ENCODE measurements at regions not wholly inside any gene's neighbourhood (a gene's known extent, or its start where the extent isn't known, plus 50 kb on each side); places are given as distances from the start of the nearest gene placed in this dataset.
"Not testable (repeated sequence)": the region's sequence is repeated elsewhere in the genome, so short reads cannot be mapped to it uniquely, and the experiment has no call there.

DNA sequence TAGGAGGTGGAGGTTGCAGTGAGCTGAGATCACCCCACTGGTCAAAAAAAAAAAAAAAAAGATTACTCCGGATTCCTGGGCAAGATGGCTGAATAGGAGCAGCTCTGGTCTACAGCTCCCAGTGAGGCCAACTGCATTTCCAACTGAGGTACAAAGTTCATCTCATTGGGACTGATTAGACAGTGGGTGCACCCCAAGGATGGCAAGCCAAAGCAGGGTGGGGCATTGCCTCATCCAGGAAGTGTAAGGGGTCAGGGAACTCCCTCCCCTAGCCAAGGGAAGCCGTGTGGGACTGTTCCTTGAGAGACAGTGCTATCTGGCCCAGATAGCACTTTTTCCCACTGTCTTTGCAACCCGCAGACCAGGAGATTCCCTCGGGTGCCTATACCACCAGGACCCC lies 70.7 kb downstream of the CARTPT start:
- Mint-ChIP-seq H3K27ac (ENCODE audit: unreplicated experiment) (no peak overlapping the region), H3K9me3 (ENCODE audit: unreplicated experiment) (peaks cover 11% of the 10 kb centered on the region), H3K36me3 (ENCODE audit: unreplicated experiment) (peaks cover 19% of the 10 kb centered on the region), H3K4me1 (ENCODE audit: low read depth, unreplicated experiment) (peaks cover 10% of the 10 kb centered on the region), H3K4me3 (ENCODE audit: unreplicated experiment) (no peak overlapping the region), H3K27me3 (ENCODE audit: unreplicated experiment) (peaks cover 1% of the 10 kb centered on the region)
- no peak for TF ChIP-seq CTCF (IDR thresholded peaks at IDR 0.05; ENCODE audit: partially characterized antibody, unreplicated experiment)
- DNase-seq, result no peak

GRCh38 chr5:71790433-71790832 lies 71.4 kb downstream of the CARTPT start:
- no peak for TF ChIP-seq CTCF (IDR thresholded peaks at IDR 0.05; ENCODE audit: partially characterized antibody, unreplicated experiment)
- H3K9me3 Mint-ChIP-seq (ENCODE audit: unreplicated experiment), result peaks cover 15% of the 10 kb centered on the region
- no peak overlapping the region for H3K27ac Mint-ChIP-seq (ENCODE audit: unreplicated experiment)
- H3K36me3 Mint-ChIP-seq (ENCODE audit: unreplicated experiment), result peaks cover 25% of the 10 kb centered on the region
- H3K4me1 Mint-ChIP-seq (ENCODE audit: low read depth, unreplicated experiment), result peaks cover 10% of the 10 kb centered on the region
- H3K27me3 Mint-ChIP-seq (ENCODE audit: unreplicated experiment), result peaks cover 4% of the 10 kb centered on the region
- no peak overlapping the region for H3K4me3 Mint-ChIP-seq (ENCODE audit: unreplicated experiment)
- DNase-seq, result no peak

- not testable (repeated sequence) for H3K27me3 Mint-ChIP-seq (ENCODE audit: unreplicated experiment); H3K27ac Mint-ChIP-seq (ENCODE audit: unreplicated experiment); H3K4me3 Mint-ChIP-seq (ENCODE audit: unreplicated experiment); H3K4me1 Mint-ChIP-seq (ENCODE audit: low read depth, unreplicated experiment); DNase-seq
- Mint-ChIP-seq H3K36me3 (ENCODE audit: unreplicated experiment) (peaks cover 25% of the 10 kb centered on the region), H3K9me3 (ENCODE audit: unreplicated experiment) (peaks cover 17% of the 10 kb centered on the region)
Measured at GRCh38 chr5:71792041-71792440, 73.0 kb downstream of the CARTPT start.

DNA sequence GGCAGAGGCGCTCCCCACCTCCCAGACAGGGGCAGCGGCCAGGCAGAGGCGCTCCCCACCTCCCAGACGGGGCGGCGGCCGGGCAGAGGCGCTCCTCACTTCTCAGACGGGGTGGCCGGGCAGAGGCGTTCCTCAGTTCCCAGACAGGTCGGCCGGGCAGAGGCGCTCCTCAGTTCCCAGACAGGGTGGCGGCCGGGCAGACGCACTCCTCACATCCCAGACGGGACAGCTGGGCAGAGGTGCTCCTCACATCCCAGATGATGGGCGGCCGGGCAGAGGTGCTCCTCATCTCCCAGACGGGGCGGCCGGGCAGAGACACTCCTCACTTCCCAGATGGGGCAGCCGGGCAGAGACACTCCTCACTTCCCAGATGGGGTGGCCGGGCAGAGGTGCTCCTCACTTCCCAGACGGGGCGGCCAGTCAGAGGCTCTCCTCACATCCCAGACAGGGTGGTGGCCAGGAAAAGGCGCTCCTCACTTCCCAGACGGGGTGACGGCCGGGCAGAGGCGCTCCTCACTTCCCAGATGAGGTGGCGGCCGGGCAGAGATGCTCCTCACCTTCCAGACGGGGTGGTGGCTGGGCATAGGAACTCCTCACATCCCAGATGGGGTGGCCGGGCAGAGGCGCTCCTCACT lies 75.1 kb downstream of the CARTPT start:
- no peak for DNase-seq
- no peak for TF ChIP-seq CTCF (IDR thresholded peaks at IDR 0.05; ENCODE audit: partially characterized antibody, unreplicated experiment)
- Mint-ChIP-seq H3K27me3 (ENCODE audit: unreplicated experiment) (peaks cover 5% of the 10 kb centered on the region), H3K27ac (ENCODE audit: unreplicated experiment) (no peak overlapping the region), H3K9me3 (ENCODE audit: unreplicated experiment) (peaks cover 21% of the 10 kb centered on the region), H3K4me3 (ENCODE audit: unreplicated experiment) (no peak overlapping the region), H3K36me3 (ENCODE audit: unreplicated experiment) (peaks cover 25% of the 10 kb centered on the region), H3K4me1 (ENCODE audit: low read depth, unreplicated experiment) (no peaks in the 10 kb centered on the region)

GRCh38 chr5:71802673-71803072 lies 83.6 kb downstream of the CARTPT start:
- Mint-ChIP-seq H3K4me1 (ENCODE audit: low read depth, unreplicated experiment) (peaks cover 5% of the 10 kb centered on the region), H3K27me3 (ENCODE audit: unreplicated experiment) (peaks cover 2% of the 10 kb centered on the region), H3K9me3 (ENCODE audit: unreplicated experiment) (peaks cover under 1% of the 10 kb centered on the region), H3K27ac (ENCODE audit: unreplicated experiment) (no peak overlapping the region), H3K4me3 (ENCODE audit: unreplicated experiment) (no peak overlapping the region), H3K36me3 (ENCODE audit: unreplicated experiment) (peaks cover 15% of the 10 kb centered on the region)
- DNase-seq, result no peak
- TF ChIP-seq CTCF (IDR thresholded peaks at IDR 0.05; ENCODE audit: partially characterized antibody, unreplicated experiment), result no peak

All from glutamatergic neuron (in vitro differentiated cells).